ENCODE measurements at regions not wholly inside any gene's neighbourhood (a gene's known extent, or its start where the extent isn't known, plus 50 kb on each side); places are given as distances from the start of the nearest gene placed in this dataset.

GRCh38 chr22:47460861-47461260, 698.4 kb downstream of the TBC1D22A start:
- Histone ChIP-seq H4K20me1 (replicated peaks; ENCODE audit: insufficient read depth) (no peaks in the 10 kb centered on the region), H3K4me1 (ENCODE audit: insufficient read depth) (no peaks in the 10 kb centered on the region), H3K36me3 (ENCODE audit: insufficient read depth) (0 out of 2 replicates have a peak, but pooled peaks cover 4% of the 10 kb centered on the region), H3F3A (replicated peaks; ENCODE audit: low read depth) (no peaks in the 10 kb centered on the region), H3K4me2 (no peak overlapping the region), H2AFZ (no peak overlapping the region), H3K27ac (ENCODE audit: low read depth) (no peak overlapping the region), H3K27me3 (ENCODE audit: insufficient read depth) (no peaks in the 10 kb centered on the region), H3K9me2 (ENCODE audit: insufficient read depth) (no peaks in the 10 kb centered on the region), H3K4me3 (no peak overlapping the region), H3K79me2 (replicated peaks; ENCODE audit: insufficient read depth) (no peaks in the 10 kb centered on the region)
- H3K27me3 Mint-ChIP-seq (ENCODE audit: insufficient read depth, low read depth, poor library complexity) = peaks cover 8% of the 10 kb centered on the region
- no peak for DNase-seq (ENCODE audit: low spot score)
- no peak overlapping the region for H3K27ac Mint-ChIP-seq
- TF ChIP-seq EZH2 (IDR thresholded peaks at IDR 0.05; ENCODE audit: low read depth, unreplicated experiment) = no peak
- TF ChIP-seq JUNB (IDR thresholded peaks at IDR 0.05; ENCODE audit: unreplicated experiment) = no peak
- TF ChIP-seq ZNF331 (CRISPR knock-in tag; IDR thresholded peaks at IDR 0.05; ENCODE audit: low read depth) = no peak
- TF ChIP-seq CTCF (conservative IDR thresholded peaks at IDR 0.05; ENCODE audit: low read depth in 2 of 2) = no peak
- peaks cover 95% of the 10 kb centered on the region for H3K9me3 Mint-ChIP-seq
- H3K4me3 Mint-ChIP-seq = no peak overlapping the region
- H3K4me1 Mint-ChIP-seq = no peaks in the 10 kb centered on the region
- peaks cover 42% of the 10 kb centered on the region; the same call in 2 of the 3 replicates for H3K36me3 Mint-ChIP-seq (ENCODE audit: low read depth)
- ATAC-seq = no peak

DNA sequence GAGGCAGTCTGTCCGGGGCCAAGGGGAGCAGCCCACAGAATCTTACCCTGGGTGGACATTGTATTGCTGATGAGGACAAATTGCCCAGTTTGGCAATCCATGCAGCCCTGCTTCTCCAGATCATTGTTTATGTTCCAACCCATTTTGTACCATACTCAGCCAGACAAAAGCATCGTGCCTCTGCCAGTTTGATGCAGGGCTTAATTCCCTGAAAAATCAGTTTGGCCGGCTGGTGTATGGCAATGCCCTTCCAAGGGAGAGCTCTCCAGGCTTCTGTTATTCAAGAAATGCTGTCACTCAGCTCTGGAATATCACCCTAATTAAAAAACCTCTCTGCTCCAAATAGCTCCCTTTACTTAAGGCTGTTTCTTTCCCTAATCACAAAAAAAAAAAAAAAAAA, 697.7 kb downstream of the TBC1D22A start:
- H3K9me3 Mint-ChIP-seq = peaks cover 95% of the 10 kb centered on the region
- TF ChIP-seq ZNF114 (CRISPR knock-in tag; IDR thresholded peaks at IDR 0.05) = no peak
- TF ChIP-seq JUNB (IDR thresholded peaks at IDR 0.05; ENCODE audit: unreplicated experiment) = no peak
- TF ChIP-seq ETS1 (IDR thresholded peaks at IDR 0.05) = no peak
- TF ChIP-seq STAT1 (IDR thresholded peaks at IDR 0.05; ENCODE audit: unreplicated experiment) = no peak
- no peak for TF ChIP-seq EZH2phosphoT487 (IDR thresholded peaks at IDR 0.05; ENCODE audit: unreplicated experiment)
- TF ChIP-seq, protein P1, sequence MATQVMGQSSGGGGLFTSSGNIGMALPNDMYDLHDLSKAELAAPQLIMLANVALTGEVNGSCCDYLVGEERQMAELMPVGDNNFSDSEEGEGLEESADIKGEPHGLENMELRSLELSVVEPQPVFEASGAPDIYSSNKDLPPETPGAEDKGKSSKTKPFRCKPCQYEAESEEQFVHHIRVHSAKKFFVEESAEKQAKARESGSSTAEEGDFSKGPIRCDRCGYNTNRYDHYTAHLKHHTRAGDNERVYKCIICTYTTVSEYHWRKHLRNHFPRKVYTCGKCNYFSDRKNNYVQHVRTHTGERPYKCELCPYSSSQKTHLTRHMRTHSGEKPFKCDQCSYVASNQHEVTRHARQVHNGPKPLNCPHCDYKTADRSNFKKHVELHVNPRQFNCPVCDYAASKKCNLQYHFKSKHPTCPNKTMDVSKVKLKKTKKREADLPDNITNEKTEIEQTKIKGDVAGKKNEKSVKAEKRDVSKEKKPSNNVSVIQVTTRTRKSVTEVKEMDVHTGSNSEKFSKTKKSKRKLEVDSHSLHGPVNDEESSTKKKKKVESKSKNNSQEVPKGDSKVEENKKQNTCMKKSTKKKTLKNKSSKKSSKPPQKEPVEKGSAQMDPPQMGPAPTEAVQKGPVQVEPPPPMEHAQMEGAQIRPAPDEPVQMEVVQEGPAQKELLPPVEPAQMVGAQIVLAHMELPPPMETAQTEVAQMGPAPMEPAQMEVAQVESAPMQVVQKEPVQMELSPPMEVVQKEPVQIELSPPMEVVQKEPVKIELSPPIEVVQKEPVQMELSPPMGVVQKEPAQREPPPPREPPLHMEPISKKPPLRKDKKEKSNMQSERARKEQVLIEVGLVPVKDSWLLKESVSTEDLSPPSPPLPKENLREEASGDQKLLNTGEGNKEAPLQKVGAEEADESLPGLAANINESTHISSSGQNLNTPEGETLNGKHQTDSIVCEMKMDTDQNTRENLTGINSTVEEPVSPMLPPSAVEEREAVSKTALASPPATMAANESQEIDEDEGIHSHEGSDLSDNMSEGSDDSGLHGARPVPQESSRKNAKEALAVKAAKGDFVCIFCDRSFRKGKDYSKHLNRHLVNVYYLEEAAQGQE (IDR thresholded peaks at IDR 0.05; ENCODE audit: unreplicated experiment) = no peak
- TF ChIP-seq CREB1 (CRISPR knock-in tag; IDR thresholded peaks at IDR 0.05; ENCODE audit: low read depth) = no peak
- TF ChIP-seq NANOG (IDR thresholded peaks at IDR 0.05; ENCODE audit: borderline replicate concordance) = no peak

More for the DNA sequence above, 697.7 kb downstream of the TBC1D22A start:
- no peaks in the 10 kb centered on the region for H3K4me1 Mint-ChIP-seq
- peaks cover 49% of the 10 kb centered on the region; the same call in 2 of the 3 replicates for H3K36me3 Mint-ChIP-seq (ENCODE audit: low read depth)
- Histone ChIP-seq H3K4me1 (ENCODE audit: insufficient read depth) (no peaks in the 10 kb centered on the region), H3K27me3 (ENCODE audit: insufficient read depth) (no peaks in the 10 kb centered on the region), H4K20me1 (replicated peaks; ENCODE audit: insufficient read depth) (no peaks in the 10 kb centered on the region), H3K27ac (ENCODE audit: low read depth) (no peak overlapping the region), H3K79me2 (replicated peaks; ENCODE audit: insufficient read depth) (no peaks in the 10 kb centered on the region), H3K36me3 (ENCODE audit: insufficient read depth) (0 out of 2 replicates have a peak, but pooled peaks cover 4% of the 10 kb centered on the region), H2AFZ (no peak overlapping the region), H3K4me3 (no peak overlapping the region), H3K4me2 (no peak overlapping the region), H3K9me2 (ENCODE audit: insufficient read depth) (no peaks in the 10 kb centered on the region), H3F3A (replicated peaks; ENCODE audit: low read depth) (no peaks in the 10 kb centered on the region)
- no peak overlapping the region for H3K27ac Mint-ChIP-seq
- no peak overlapping the region for H3K4me3 Mint-ChIP-seq
- peaks cover 8% of the 10 kb centered on the region for H3K27me3 Mint-ChIP-seq (ENCODE audit: insufficient read depth, low read depth, poor library complexity)
- DNase-seq (ENCODE audit: low spot score) = no peak
- ATAC-seq = no peak

Data from GM23338 (cell line).